NCI-H748 treated with DMSO at 0.1 percent for 48 hours (cell line): ENCODE measurements at regions not wholly inside any gene's neighbourhood (a gene's known extent, or its start where the extent isn't known, plus 50 kb on each side); places are given as distances from the start of the nearest gene placed in this dataset.

Experiments
- DNase-seq: peaks from one replicate; lab custom pipeline; 2025; lab: John Stamatoyannopoulos, UW

GRCh38 chr20:40634891-40635290 is 54.1 kb downstream of the MAFB start:
- no peak for DNase-seq

- DNase-seq = no peak
Observed at GRCh38 chr20:40633123-40633850, 55.7 kb downstream of the MAFB start.

- peak; percentile 66 for DNase-seq
Observed at GRCh38 chr20:40632346-40632976, 56.6 kb downstream of the MAFB start.

GRCh38 chr20:40631119-40631631 is 57.9 kb downstream of the MAFB start:
- DNase-seq = no peak

GRCh38 chr20:40630713-40631112 is 58.3 kb downstream of the MAFB start:
- DNase-seq = no peak

GRCh38 chr20:40630099-40630498 is 58.9 kb downstream of the MAFB start:
- no peak for DNase-seq

GRCh38 chr20:40628877-40629276 is 60.2 kb downstream of the MAFB start:
- no peak for DNase-seq

- DNase-seq = peak; percentile 27
Observed at GRCh38 chr20:40619053-40619452, 70.0 kb downstream of the MAFB start.

- DNase-seq = no peak
Observed at GRCh38 chr20:40617594-40617993, 71.4 kb downstream of the MAFB start.

- no peak for DNase-seq
Observed at GRCh38 chr20:40612837-40613236, 76.2 kb downstream of the MAFB start.

- DNase-seq = no peak
Observed at GRCh38 chr20:40612247-40612646, 76.8 kb downstream of the MAFB start.

GRCh38 chr20:40610730-40611129 is 78.3 kb downstream of the MAFB start:
- no peak for DNase-seq

- peak; percentile 20 for DNase-seq
Observed at GRCh38 chr20:40607927-40608326, 81.1 kb downstream of the MAFB start.

- DNase-seq = no peak
Observed at GRCh38 chr20:40606660-40607059, 82.4 kb downstream of the MAFB start.

GRCh38 chr20:40606237-40606636 is 82.8 kb downstream of the MAFB start:
- no peak for DNase-seq

- no peak for DNase-seq
Observed at GRCh38 chr20:40604416-40604815, 84.6 kb downstream of the MAFB start.

- DNase-seq = no peak
Observed at GRCh38 chr20:40603057-40603651, 85.9 kb downstream of the MAFB start.

- DNase-seq = no peak
Observed at GRCh38 chr20:40602381-40602780, 86.7 kb downstream of the MAFB start.

- no peak for DNase-seq
Observed at GRCh38 chr20:40600441-40601219, 88.4 kb downstream of the MAFB start.

- no peak for DNase-seq
Observed at GRCh38 chr20:40599987-40600386, 89.0 kb downstream of the MAFB start.

- no peak for DNase-seq
Observed at GRCh38 chr20:40592941-40593340, 96.1 kb downstream of the MAFB start.

GRCh38 chr20:40591536-40591935 is 97.5 kb downstream of the MAFB start:
- no peak for DNase-seq
